Right lobe of liver (tissue), 4 donors: ENCODE measurements at regions not wholly inside any gene's neighbourhood (a gene's known extent, or its start where the extent isn't known, plus 50 kb on each side); places are given as distances from the start of the nearest gene placed in this dataset.

Experiments used
- POLR2A ChIP-seq: fragments of 450-650 bp; IDR thresholded peaks from one replicate; pipeline ENCODE4 v1.6.1; 2017; ENCODE audit warnings: antibody characterized with exemption, mild to moderate bottlenecking
- TF ChIP-seq, protein P1 (sequence below), 4 donors: fragments of 200-600 bp in 3 of 4; fragments of 450-650 bp in 1 of 4; IDR thresholded peaks; one replicate each; pipeline versions ENCODE4 v1.5.1 to v1.8.0; 2016 to 2022; ENCODE audit warnings: antibody characterized with exemption in 4 of 4, mild to moderate bottlenecking in 2 of 4
- donor health status: DM: no; HTN: no; CAD: no.
- donor health status: DM: no; HTN: no; CAD: no.
- donor health status: DM: no; HTN: yes; CAD: no.

DNA sequence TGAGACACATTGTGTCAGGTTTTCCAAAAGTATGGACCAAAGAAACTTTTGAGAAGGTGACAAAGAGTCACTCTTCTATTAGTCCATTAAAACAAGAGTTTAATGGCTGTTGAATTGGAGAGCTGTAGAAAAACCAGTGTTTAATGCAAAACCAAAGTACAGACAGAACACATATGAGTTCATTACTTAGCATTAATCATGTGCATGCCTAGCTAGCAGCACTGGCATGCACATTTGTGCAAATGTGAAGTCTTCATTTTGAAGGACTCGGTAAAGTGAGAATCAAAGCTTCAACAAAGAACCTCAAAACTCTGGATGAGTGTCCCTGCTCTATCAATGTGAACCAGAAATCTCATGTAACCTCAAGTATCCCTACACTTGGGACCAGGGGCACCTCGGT lies 256.3 kb upstream of the PPARGC1A start:
- TF ChIP-seq, protein P1, sequence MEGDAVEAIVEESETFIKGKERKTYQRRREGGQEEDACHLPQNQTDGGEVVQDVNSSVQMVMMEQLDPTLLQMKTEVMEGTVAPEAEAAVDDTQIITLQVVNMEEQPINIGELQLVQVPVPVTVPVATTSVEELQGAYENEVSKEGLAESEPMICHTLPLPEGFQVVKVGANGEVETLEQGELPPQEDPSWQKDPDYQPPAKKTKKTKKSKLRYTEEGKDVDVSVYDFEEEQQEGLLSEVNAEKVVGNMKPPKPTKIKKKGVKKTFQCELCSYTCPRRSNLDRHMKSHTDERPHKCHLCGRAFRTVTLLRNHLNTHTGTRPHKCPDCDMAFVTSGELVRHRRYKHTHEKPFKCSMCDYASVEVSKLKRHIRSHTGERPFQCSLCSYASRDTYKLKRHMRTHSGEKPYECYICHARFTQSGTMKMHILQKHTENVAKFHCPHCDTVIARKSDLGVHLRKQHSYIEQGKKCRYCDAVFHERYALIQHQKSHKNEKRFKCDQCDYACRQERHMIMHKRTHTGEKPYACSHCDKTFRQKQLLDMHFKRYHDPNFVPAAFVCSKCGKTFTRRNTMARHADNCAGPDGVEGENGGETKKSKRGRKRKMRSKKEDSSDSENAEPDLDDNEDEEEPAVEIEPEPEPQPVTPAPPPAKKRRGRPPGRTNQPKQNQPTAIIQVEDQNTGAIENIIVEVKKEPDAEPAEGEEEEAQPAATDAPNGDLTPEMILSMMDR (IDR thresholded peaks at IDR 0.05): no peak
- no peak for TF ChIP-seq POLR2A
